ENCODE measurements at regions not wholly inside any gene's neighbourhood (a gene's known extent, or its start where the extent isn't known, plus 50 kb on each side); places are given as distances from the start of the nearest gene placed in this dataset.
"Not testable (repeated sequence)": the region's sequence is repeated elsewhere in the genome, so short reads cannot be mapped to it uniquely, and the experiment has no call there.

GRCh38 chr10:108385963-108386362 is 1221.5 kb upstream of the SORCS1 start:
- DNase-seq: no peak

- DNase-seq: no peak
Measured at GRCh38 chr10:108384378-108384777, 1219.9 kb upstream of the SORCS1 start.

GRCh38 chr10:108378779-108379178 is 1214.3 kb upstream of the SORCS1 start:
- DNase-seq: no peak

- DNase-seq: no peak
Measured at GRCh38 chr10:108375691-108376090, 1211.2 kb upstream of the SORCS1 start.

GRCh38 chr10:108374991-108375390 is 1210.5 kb upstream of the SORCS1 start:
- no peak for DNase-seq

GRCh38 chr10:108365541-108365940 is 1201.0 kb upstream of the SORCS1 start:
- DNase-seq: no peak

GRCh38 chr10:108363576-108363975 is 1199.1 kb upstream of the SORCS1 start:
- DNase-seq: no peak

- no peak for DNase-seq
Measured at GRCh38 chr10:108362961-108363360, 1198.5 kb upstream of the SORCS1 start.

GRCh38 chr10:108362296-108362695 is 1197.8 kb upstream of the SORCS1 start:
- no peak for DNase-seq

GRCh38 chr10:108360187-108360586 is 1195.7 kb upstream of the SORCS1 start:
- no peak for DNase-seq

- DNase-seq: no peak
Measured at GRCh38 chr10:108358912-108359311, 1194.4 kb upstream of the SORCS1 start.

- no peak for DNase-seq
Measured at GRCh38 chr10:108352771-108353170, 1188.3 kb upstream of the SORCS1 start.

- DNase-seq: no peak
Measured at GRCh38 chr10:108348215-108348614, 1183.7 kb upstream of the SORCS1 start.

GRCh38 chr10:108346066-108346465 is 1181.6 kb upstream of the SORCS1 start:
- no peak for DNase-seq

- no peak for DNase-seq
Measured at GRCh38 chr10:108338146-108338545, 1173.6 kb upstream of the SORCS1 start.

- DNase-seq: no peak
Measured at GRCh38 chr10:108336836-108337235, 1172.3 kb upstream of the SORCS1 start.

GRCh38 chr10:108327706-108328105 is 1163.2 kb upstream of the SORCS1 start:
- DNase-seq: no peak

- DNase-seq: no peak
Measured at GRCh38 chr10:108323274-108323798, 1158.8 kb upstream of the SORCS1 start.

GRCh38 chr10:108319434-108320222 is 1155.1 kb upstream of the SORCS1 start:
- DNase-seq: no peak

- not testable (repeated sequence) for DNase-seq
Measured at GRCh38 chr10:108315636-108316035, 1151.1 kb upstream of the SORCS1 start.

- no peak for DNase-seq
Measured at GRCh38 chr10:108307925-108308312, 1143.4 kb upstream of the SORCS1 start.

GRCh38 chr10:108307250-108307924 is 1142.9 kb upstream of the SORCS1 start:
- no peak for DNase-seq

GRCh38 chr10:108303149-108303548 is 1138.6 kb upstream of the SORCS1 start:
- no peak for DNase-seq

GRCh38 chr10:108301002-108301401 is 1136.5 kb upstream of the SORCS1 start:
- DNase-seq: no peak
